ENCODE measurements at regions not wholly inside any gene's neighbourhood (a gene's known extent, or its start where the extent isn't known, plus 50 kb on each side); places are given as distances from the start of the nearest gene placed in this dataset.
A peak's percentile ranks its signal among the peaks of the same experiment; 100 is the strongest.
"Not testable (repeated sequence)": the region's sequence is repeated elsewhere in the genome, so short reads cannot be mapped to it uniquely, and the experiment has no call there.

DNA sequence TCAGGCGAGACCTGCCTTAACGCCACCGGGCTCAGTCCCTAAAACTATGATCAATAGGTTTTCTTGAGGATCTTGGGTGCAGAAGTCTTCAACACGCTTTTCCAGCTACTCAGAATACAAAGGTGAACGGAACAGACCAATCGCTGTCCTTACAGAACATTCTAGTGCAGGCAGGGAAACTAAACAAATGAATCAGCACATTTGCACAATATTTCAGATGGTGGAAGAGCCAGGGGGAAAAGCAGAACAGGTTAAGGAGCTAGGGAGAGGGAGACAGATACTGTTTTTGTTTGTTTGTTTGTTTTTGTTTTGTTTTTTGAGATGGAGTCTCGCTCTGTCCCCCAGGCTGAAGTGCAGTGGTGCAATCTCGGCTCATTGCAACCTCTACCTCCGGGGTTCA is 271.1 kb downstream of the TFAP2C start:
- Mint-ChIP-seq H3K4me3 (no peak overlapping the region), H3K27ac (no peak overlapping the region), H3K4me1 (no peaks in the 10 kb centered on the region), H3K36me3 (peaks cover 0 to 14% of the 10 kb centered on the region in 2 donors), H3K27me3 (peaks cover 10 to 19% (median 13%) of the 10 kb centered on the region in 3 donors), H3K9me3 (peaks cover 4 to 15% (median 7%) of the 10 kb centered on the region in 7 donors)
- no peak for ATAC-seq (ENCODE audit: low read depth in 2 of 2)
- no peak for DNase-seq

DNA sequence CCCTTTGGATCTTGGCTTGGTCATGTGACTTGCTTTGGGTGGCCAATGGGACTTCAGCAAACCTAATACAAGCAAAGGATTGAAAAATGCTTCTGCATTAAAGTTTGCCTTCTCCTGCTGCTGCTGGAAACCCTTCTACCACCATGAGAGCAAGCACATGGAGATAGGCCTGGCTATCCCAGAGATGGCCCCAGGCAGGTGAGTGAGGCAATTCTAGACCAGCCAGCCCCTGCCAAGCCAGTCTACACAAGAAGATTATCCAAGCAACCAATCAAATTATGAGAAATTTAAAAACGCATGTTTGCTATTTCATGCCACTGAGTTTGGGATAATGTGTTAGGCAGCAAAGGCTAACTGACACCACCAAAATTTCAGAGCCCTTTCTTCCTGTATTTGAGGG is 274.3 kb downstream of the TFAP2C start:
- ATAC-seq (ENCODE audit: low read depth in 2 of 2) (no peak), DNase-seq (no peak)
- Mint-ChIP-seq H3K27ac (no peak overlapping the region), H3K4me3 (no peak overlapping the region), H3K9me3 (peaks cover 4 to 15% (median 7%) of the 10 kb centered on the region in 7 donors), H3K4me1 (no peaks in the 10 kb centered on the region), H3K36me3 (peaks cover 0 to 14% of the 10 kb centered on the region in 2 donors), H3K27me3 (peaks cover 10 to 19% (median 13%) of the 10 kb centered on the region in 3 donors)

DNA sequence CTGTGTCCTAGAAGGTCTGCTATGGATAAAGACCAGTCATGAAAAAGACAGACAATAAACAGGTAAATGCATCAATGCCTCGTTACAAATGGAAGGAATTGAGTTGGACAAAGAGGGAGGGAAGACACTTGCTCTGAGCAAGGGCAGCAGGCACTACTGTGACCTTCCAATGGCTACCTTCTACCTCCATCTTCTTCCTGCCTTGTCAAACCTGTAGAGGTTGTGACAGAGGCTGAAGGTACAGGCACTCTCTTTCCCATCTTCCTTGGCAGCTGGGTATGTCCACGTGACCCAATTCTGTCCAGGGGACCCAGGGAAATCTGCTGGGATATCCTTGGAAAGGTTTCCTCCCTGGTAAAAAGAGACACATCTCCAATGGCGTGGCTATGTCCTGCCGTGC is 274.8 kb downstream of the TFAP2C start:
- DNase-seq (no peak), ATAC-seq (ENCODE audit: low read depth in 2 of 2) (no peak)
- Mint-ChIP-seq H3K27ac (no peak overlapping the region), H3K9me3 (peaks cover 4 to 15% (median 7%) of the 10 kb centered on the region in 7 donors), H3K4me3 (no peak overlapping the region), H3K4me1 (no peaks in the 10 kb centered on the region), H3K36me3 (peaks cover 0 to 14% of the 10 kb centered on the region in 2 donors), H3K27me3 (peaks cover 10 to 17% (median 13%) of the 10 kb centered on the region in 3 donors)

DNA sequence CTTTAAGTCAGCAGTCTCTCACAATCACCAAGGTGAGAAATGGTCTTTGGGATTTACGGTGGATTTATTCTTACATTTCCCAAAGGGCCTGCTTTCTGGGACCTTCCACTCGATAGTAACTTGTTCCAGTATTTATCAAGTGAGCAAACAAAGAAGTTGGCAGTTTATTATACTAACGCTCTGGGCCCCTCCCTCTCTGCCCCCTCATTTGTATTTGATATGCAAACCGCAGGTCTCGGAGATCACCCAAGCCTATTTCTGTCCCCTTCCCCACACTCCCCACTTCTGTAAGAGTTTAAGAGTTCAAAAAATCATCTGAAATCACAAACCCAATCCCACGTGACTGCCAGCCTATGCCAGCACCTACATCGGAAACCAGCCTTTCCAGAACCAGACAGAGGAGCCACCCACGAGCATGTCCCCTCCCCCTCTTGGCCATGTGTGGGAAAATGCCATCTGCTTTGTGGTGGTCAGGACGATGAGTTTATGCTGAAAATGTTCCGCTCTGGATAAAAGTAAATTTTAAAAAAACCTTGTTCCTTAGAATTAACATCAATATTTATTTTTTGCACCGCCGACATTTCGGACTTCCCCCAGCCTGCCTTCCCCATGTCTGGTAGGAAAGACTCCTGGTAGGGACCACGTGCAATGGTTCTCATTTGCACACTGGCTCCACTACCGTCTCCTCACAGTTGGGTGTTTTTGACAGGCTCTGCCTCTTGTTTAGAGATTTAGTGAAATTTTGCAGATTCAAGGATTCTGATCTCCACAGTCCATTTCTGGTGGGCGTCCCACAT is 281.0 kb downstream of the TFAP2C start:
- ATAC-seq (ENCODE audit: low read depth in 2 of 2): no peak
- H3K4me1 Mint-ChIP-seq: no peaks in the 10 kb centered on the region
- no peak overlapping the region for H3K27ac Mint-ChIP-seq
- H3K9me3 Mint-ChIP-seq: peaks cover 0 to 8% (median 4%) of the 10 kb centered on the region in 7 donors
- H3K27me3 Mint-ChIP-seq: peaks cover 0 to 12% (median 8%) of the 10 kb centered on the region in 3 donors
- H3K4me3 Mint-ChIP-seq: no peak overlapping the region
- DNase-seq: no peak
- peaks cover 0 to 7% of the 10 kb centered on the region in 2 donors for H3K36me3 Mint-ChIP-seq

DNA sequence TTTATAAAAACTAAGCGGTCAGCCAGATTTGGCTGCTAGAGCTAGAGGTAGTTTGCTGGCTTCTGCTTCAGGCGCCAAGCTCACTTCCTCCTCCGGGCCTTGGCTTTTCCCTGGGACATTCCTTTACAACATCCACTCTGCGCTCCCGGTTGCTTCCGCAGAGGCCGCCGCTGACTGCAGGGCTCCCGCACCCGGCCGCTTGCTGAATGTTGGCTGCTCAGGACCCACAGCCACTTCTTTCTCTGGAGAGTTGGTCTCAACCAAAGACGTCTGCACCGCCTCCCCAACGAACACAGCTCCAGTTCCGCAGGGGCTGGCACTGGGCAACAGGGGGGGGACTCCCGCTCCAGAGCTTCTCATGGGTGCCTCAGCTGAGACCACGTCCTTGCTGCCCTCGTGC is 282.8 kb downstream of the TFAP2C start:
- no peak overlapping the region for H3K27ac Mint-ChIP-seq
- no peak overlapping the region for H3K4me3 Mint-ChIP-seq
- peaks cover 0 to 8% (median 4%) of the 10 kb centered on the region in 7 donors for H3K9me3 Mint-ChIP-seq
- peaks cover 0 to 12% (median 8%) of the 10 kb centered on the region in 3 donors for H3K27me3 Mint-ChIP-seq
- ATAC-seq (ENCODE audit: low read depth in 2 of 2) (no peak), DNase-seq (no peak)
- peaks cover 0 to 7% of the 10 kb centered on the region in 2 donors for H3K36me3 Mint-ChIP-seq
- no peaks in the 10 kb centered on the region for H3K4me1 Mint-ChIP-seq

DNA sequence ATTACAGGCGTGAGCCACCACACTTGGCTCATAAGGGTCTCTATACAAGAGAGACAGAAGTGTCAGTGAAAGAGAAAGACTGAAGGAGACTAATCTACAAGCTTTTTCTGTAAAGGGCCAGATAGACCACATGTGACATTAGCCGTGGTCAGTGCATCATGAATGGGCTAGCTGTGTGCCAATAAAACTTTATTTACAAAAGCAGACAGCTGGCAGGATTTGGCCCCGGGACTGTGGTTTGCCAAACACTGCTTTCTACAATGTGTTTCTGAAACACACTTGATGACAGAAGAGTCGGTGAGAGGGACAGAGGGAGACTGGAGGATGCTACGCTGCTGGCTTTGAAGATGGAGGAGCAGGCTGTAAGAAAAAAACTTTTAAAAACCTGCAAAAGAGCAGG is 285.4 kb downstream of the TFAP2C start:
- DNase-seq (no peak), ATAC-seq (ENCODE audit: low read depth in 2 of 2) (no peak)
- peaks cover 0 to 8% (median 4%) of the 10 kb centered on the region in 7 donors for H3K9me3 Mint-ChIP-seq
- no peak overlapping the region for H3K4me3 Mint-ChIP-seq
- no peaks in the 10 kb centered on the region for H3K4me1 Mint-ChIP-seq
- peaks cover 4 to 19% (median 12%) of the 10 kb centered on the region in 3 donors for H3K27me3 Mint-ChIP-seq
- peak overlapping the region in 1 of 6 donors; percentile 77 for H3K27ac Mint-ChIP-seq
- H3K36me3 Mint-ChIP-seq: peaks cover 0 to 7% of the 10 kb centered on the region in 2 donors

DNA sequence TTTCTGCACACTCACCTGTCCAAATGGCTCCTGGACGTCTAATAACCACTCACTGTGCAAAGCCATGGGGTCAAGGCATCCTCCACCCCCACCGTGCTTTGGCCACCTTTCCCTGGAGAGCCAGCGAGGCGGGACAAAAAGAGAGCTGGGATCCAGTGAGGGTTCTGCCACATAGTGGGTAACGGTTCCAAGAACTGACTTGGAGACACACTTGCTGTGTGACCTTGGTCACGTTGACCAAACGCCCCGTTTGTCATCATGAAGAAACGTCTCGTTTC is 287.2 kb downstream of the TFAP2C start:
- H3K27ac Mint-ChIP-seq: no peak overlapping the region
- peaks cover 4 to 19% (median 14%) of the 10 kb centered on the region in 3 donors for H3K27me3 Mint-ChIP-seq
- H3K4me3 Mint-ChIP-seq: no peak overlapping the region
- no peak for ATAC-seq (ENCODE audit: low read depth in 2 of 2)
- no peaks in the 10 kb centered on the region for H3K4me1 Mint-ChIP-seq
- H3K36me3 Mint-ChIP-seq: peaks cover 0 to 7% of the 10 kb centered on the region in 2 donors
- peaks cover 0 to 7% (median 2%) of the 10 kb centered on the region in 7 donors for H3K9me3 Mint-ChIP-seq
- DNase-seq: no peak

DNA sequence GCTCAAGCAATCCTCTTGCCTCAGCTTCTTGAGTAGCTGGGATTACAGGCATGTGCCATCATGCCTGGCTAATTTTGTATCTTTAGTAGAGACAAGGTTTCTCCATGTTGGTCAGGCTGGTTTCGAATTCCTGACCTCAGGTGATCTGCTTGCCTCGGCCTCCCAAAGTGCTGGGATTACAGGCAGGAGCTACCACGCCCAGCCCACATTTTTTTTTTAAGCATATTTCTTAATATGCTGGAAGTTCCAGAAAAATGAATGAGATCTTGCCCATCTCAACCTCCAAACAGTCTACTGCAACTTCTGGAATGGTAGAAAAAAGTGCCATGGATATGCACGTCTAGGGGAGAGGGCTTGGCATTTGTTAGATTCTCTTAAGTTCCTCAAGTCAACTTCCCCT is 290.9 kb downstream of the TFAP2C start:
- peaks cover 23 to 32% (median 31%) of the 10 kb centered on the region in 3 donors for H3K27me3 Mint-ChIP-seq
- H3K4me3 Mint-ChIP-seq, H3K36me3 Mint-ChIP-seq: not testable (repeated sequence)

DNA sequence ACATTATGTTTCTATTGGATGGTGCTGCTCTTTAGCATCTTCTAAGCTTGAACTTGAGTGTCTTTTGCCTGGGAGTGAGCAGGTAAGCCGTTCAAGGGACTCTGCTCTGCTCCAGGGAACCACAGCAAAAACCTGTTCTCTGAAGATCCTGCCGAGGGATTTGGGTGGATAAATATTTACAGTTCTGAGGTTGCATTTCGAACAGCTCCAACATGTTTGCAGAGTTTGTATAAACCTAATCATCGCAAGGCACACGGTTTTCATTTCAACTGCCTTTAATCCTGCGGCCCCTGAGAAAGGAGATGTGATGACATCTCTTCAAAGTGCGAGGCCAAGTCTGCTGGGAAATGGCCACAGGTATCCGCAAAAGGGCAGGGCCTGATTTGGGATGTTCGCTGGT is 293.4 kb downstream of the TFAP2C start:
- no peak for DNase-seq
- Mint-ChIP-seq H3K36me3 (no peaks in the 10 kb centered on the region), H3K27me3 (peaks cover 39 to 54% (median 44%) of the 10 kb centered on the region in 3 donors), H3K27ac (no peak overlapping the region), H3K9me3 (peaks cover 0 to 5% (median 1%) of the 10 kb centered on the region in 7 donors), H3K4me1 (peaks cover 0 to 7% (median 0%) of the 10 kb centered on the region in 3 donors), H3K4me3 (no peak overlapping the region)
- no peak for ATAC-seq (ENCODE audit: low read depth in 2 of 2)

More for the DNA sequence above, 290.9 kb downstream of the TFAP2C start:
- ATAC-seq (ENCODE audit: low read depth in 2 of 2); DNase-seq; H3K9me3 Mint-ChIP-seq; H3K27ac Mint-ChIP-seq; H3K4me1 Mint-ChIP-seq: not testable (repeated sequence)

DNA sequence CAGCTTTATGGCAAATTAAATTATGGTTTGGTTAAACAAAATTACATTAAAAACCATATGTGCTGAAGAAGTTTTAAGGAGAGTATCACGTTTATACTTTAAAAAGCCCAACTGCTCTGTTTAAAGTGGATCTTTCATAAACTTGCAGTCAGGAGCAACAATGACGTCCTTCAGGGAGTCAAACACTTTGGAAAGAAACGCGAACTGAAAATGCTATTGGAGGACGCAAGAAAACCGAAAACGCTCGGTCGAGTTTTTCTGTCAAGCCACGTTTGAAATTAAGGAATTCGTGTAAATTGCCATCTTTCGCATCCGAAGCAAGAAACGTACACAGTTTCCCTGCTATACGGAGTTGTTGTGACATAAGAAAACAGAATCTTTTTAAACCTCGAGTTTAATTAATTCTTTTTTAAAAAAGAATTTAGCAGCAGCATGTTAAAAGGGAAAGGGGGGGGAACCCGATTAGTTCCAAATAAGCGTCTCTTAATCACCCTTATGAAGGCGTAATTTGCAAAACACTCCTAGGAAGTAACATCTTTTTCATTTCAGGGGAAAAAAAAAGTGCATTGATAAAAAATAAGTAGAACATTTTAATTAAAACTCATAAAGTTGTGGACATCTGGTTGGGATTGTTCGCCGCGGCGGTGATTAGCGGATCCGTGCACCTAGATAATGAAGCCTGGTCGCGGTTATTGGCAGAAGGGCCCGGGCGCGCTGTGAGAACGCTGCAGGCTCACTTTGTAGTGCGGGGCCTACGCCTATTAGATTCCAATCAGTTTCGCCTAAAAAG is 295.4 kb downstream of the TFAP2C start:
- H3K9me3 Mint-ChIP-seq: peaks cover 0 to 5% (median 1%) of the 10 kb centered on the region in 7 donors
- H3K4me3 Mint-ChIP-seq: peak overlapping the region in 1 of 8 donors; percentile 30
- peaks cover 0 to 7% (median 0%) of the 10 kb centered on the region in 3 donors for H3K4me1 Mint-ChIP-seq
- DNase-seq (no peak), ATAC-seq (ENCODE audit: low read depth in 2 of 2) (no peak)
- no peaks in the 10 kb centered on the region for H3K36me3 Mint-ChIP-seq
- peaks cover 47 to 74% (median 55%) of the 10 kb centered on the region in 3 donors for H3K27me3 Mint-ChIP-seq
- no peak overlapping the region for H3K27ac Mint-ChIP-seq

DNA sequence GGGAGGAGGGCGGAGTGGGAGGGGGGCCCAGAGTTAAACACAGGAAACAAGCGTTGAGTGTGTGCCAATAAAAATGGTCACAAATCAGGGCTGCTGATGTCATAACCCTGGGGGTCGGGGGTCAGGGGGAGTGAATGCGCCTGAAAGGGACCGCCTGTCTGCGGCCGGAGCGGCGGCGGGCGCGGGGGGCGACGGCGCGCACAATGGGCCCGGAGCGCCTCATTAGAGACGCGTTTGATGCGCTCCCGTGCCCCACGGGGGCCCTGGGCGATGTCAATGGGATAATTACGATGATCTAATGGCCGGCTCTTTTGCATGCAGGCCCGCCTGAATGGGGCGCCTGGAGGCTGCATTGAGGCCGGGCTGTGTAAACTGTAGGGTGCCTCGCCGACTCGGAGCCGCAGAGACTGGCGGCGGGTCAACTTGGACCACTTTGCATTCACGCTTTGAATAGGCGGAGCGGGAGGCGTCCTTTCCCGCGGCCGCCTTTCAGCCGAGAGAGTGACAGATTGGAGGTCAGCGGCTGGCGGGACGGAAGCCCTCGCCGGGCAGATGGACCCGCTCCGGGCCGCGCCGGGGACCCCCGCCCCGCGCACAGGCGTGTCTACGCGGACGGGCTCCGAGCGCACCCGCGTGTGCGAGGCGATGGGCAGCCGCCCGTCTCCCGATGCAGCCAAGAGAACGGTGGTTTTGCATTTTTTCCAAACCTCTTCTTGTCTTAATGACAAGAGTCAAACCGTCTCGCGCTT is 296.1 kb downstream of the TFAP2C start:
- Mint-ChIP-seq H3K27me3 (peaks cover 52 to 80% (median 62%) of the 10 kb centered on the region in 3 donors), H3K9me3 (peaks cover 0 to 5% (median 1%) of the 10 kb centered on the region in 7 donors), H3K4me1 (peaks cover 0 to 7% (median 0%) of the 10 kb centered on the region in 3 donors), H3K27ac (no peak overlapping the region), H3K36me3 (no peaks in the 10 kb centered on the region), H3K4me3 (peak overlapping the region in 2 of 8 donors; percentile 30 to 47)
- ATAC-seq (ENCODE audit: low read depth in 2 of 2): no peak
- no peak for DNase-seq

DNA sequence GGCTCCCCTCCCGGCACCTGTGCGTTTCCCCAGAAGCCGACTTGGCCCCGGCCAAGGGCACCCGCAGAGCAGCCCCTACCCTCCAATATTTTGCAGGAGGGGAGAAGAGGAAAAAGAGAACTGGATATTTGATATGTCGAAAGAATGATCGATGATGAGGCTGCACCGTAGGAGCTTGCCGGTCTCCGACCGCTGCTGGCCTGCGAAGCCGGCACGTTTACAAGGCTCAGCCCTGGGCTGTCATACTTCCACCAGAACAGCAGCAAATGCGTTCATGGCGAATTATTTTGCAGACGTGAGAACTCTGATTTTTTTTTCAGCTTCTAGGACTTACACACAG is 296.7 kb downstream of the TFAP2C start:
- Mint-ChIP-seq H3K27ac (no peak overlapping the region), H3K4me3 (peak overlapping the region in 1 of 8 donors; percentile 47), H3K27me3 (peaks cover 55 to 85% (median 68%) of the 10 kb centered on the region in 3 donors), H3K36me3 (no peaks in the 10 kb centered on the region), H3K4me1 (peaks cover 0 to 7% (median 0%) of the 10 kb centered on the region in 3 donors), H3K9me3 (peaks cover 0 to 9% (median 3%) of the 10 kb centered on the region in 7 donors)
- DNase-seq: no peak
- ATAC-seq (ENCODE audit: low read depth in 2 of 2): no peak

DNA sequence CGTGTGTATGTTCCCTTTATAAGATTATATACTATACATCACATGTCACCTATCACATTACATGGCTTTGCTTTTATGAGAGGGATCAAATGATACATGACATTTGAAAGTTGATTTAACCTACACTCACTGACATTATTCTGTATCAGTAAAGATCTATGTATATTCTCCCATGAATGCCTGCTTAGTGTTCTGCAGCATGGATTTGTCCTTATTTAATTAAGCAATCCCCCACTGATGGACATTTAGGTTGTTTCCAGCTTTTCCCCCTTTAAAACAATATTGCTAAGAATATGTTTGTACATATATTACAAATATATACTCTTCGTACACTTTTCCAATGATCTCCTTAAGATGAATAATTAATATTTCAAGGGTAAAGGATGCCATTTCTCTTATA is 297.4 kb downstream of the TFAP2C start:
- Mint-ChIP-seq H3K27me3 (peaks cover 53 to 88% (median 67%) of the 10 kb centered on the region in 3 donors), H3K27ac (no peak overlapping the region), H3K9me3 (peaks cover 0 to 9% (median 3%) of the 10 kb centered on the region in 7 donors), H3K36me3 (no peaks in the 10 kb centered on the region), H3K4me1 (peaks cover 0 to 7% (median 0%) of the 10 kb centered on the region in 3 donors), H3K4me3 (no peak overlapping the region)
- DNase-seq (no peak), ATAC-seq (ENCODE audit: low read depth in 2 of 2) (no peak)

Measured in naive B cell (primary cell).